ENCODE measurements at regions not wholly inside any gene's neighbourhood (a gene's known extent, or its start where the extent isn't known, plus 50 kb on each side); places are given as distances from the start of the nearest gene placed in this dataset.

DNA sequence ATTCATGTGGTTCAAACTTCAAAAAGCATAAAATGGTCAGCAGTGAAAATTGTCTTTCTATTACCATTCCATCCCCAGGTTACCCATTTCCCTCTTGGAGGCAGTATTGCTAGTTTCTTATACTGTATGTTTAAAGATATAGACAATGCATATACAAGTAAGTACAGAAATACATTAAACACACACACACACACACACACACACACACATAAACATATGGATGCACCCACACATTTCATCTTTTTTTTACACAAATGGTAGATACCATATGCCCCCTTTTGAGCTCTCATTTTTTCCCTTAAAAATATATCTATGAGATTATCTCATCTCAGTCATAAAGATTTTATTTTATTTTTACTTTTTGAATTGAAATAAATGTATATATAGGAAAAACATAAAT lies 79.7 kb downstream of the NEUROD6 start:
- TF ChIP-seq, protein P1, sequence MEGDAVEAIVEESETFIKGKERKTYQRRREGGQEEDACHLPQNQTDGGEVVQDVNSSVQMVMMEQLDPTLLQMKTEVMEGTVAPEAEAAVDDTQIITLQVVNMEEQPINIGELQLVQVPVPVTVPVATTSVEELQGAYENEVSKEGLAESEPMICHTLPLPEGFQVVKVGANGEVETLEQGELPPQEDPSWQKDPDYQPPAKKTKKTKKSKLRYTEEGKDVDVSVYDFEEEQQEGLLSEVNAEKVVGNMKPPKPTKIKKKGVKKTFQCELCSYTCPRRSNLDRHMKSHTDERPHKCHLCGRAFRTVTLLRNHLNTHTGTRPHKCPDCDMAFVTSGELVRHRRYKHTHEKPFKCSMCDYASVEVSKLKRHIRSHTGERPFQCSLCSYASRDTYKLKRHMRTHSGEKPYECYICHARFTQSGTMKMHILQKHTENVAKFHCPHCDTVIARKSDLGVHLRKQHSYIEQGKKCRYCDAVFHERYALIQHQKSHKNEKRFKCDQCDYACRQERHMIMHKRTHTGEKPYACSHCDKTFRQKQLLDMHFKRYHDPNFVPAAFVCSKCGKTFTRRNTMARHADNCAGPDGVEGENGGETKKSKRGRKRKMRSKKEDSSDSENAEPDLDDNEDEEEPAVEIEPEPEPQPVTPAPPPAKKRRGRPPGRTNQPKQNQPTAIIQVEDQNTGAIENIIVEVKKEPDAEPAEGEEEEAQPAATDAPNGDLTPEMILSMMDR (IDR thresholded peaks at IDR 0.05): no peak
- no peak for TF ChIP-seq ZFX (IDR thresholded peaks at IDR 0.05; ENCODE audit: borderline replicate concordance)
